Liver (tissue), 8 donors: ENCODE measurements at regions not wholly inside any gene's neighbourhood (a gene's known extent, or its start where the extent isn't known, plus 50 kb on each side); places are given as distances from the start of the nearest gene placed in this dataset.

ENCODE experiments used
- DNase-seq: peaks from one replicate; pipeline ENCODE4 v3.0.0-alpha.2; 2017; ENCODE audit warnings: low spot score
- H3K27ac ChIP-seq, 2 donors: one replicate each; pipeline ENCODE4 v1.7.0; 2013; ENCODE audit warnings: inconsistent platforms in 2 of 2, low read length in 2 of 2, control low read depth in 1 of 2, low read depth in 1 of 2, mild to moderate bottlenecking in 1 of 2
- H3K27me3 ChIP-seq, 4 donors: one replicate each; pipeline versions ENCODE4 v1.6.1 to v1.7.0; 2013; ENCODE audit warnings: low read length in 3 of 4, inconsistent platforms in 1 of 4, mild to moderate bottlenecking in 1 of 4, moderate library complexity in 1 of 4; ENCODE audit not compliant: control insufficient read depth in 4 of 4, insufficient read depth in 4 of 4
- H3K36me3 ChIP-seq, 4 donors: one replicate each; pipeline versions ENCODE4 v1.6.1 to v1.7.0; 2013; ENCODE audit warnings: low read length in 3 of 4, mild to moderate bottlenecking in 3 of 4, low read depth in 1 of 4, moderate library complexity in 1 of 4; ENCODE audit not compliant: control insufficient read depth in 4 of 4, insufficient read depth in 3 of 4
- H3K4me1 ChIP-seq, 4 donors: one replicate each; pipeline versions ENCODE4 v1.6.1 to v1.7.0; 2013; ENCODE audit warnings: low read length in 3 of 4, mild to moderate bottlenecking in 3 of 4, moderate library complexity in 1 of 4; ENCODE audit not compliant: control insufficient read depth in 4 of 4, insufficient read depth in 4 of 4
- H3K4me3 ChIP-seq, 3 donors: one replicate each; pipeline versions ENCODE4 v1.6.1 to v1.7.0; 2013; ENCODE audit warnings: low read length in 3 of 3, control low read depth in 1 of 3, low read depth in 1 of 3, mild to moderate bottlenecking in 1 of 3
- H3K9ac ChIP-seq, 2 donors: one replicate each; pipeline ENCODE4 v1.7.0; 2013; ENCODE audit warnings: low read length in 2 of 2, mild to moderate bottlenecking in 2 of 2, moderate library complexity in 2 of 2, control low read depth in 1 of 2, low read depth in 1 of 2
- H3K9me3 ChIP-seq, 4 donors: one replicate each; pipeline versions ENCODE4 v1.6.1 to v1.7.0; 2013; ENCODE audit warnings: low read length in 3 of 4; ENCODE audit not compliant: control insufficient read depth in 4 of 4
- EGR1 ChIP-seq, 2 donors: IDR thresholded peaks; 2 replicates each; pipeline ENCODE4 v1.6.1; 2016 to 2018; ENCODE audit warnings: antibody characterized with exemption in 2 of 2, low read depth in 2 of 2
- FOXA1 ChIP-seq: IDR thresholded peaks from 2 replicates; pipeline ENCODE4 v1.6.1; 2016; ENCODE audit warnings: antibody characterized with exemption
- FOXA2 ChIP-seq: IDR thresholded peaks from 2 replicates; pipeline ENCODE4 v1.6.1; 2016; ENCODE audit warnings: antibody characterized with exemption
- GABPA ChIP-seq, 2 donors: IDR thresholded peaks in 1 of 2; conservative IDR thresholded peaks in 1 of 2; 2 replicates each; pipeline ENCODE4 v1.6.1; 2016; ENCODE audit warnings: antibody characterized with exemption in 2 of 2, mild to moderate bottlenecking in 1 of 2, moderate library complexity in 1 of 2
- HNF4A ChIP-seq, 2 donors: conservative IDR thresholded peaks; 2 replicates each; pipeline ENCODE4 v1.6.1; 2016; ENCODE audit warnings: antibody characterized with exemption in 2 of 2, mild to moderate bottlenecking in 2 of 2
- HNF4G ChIP-seq: IDR thresholded peaks from 2 replicates; pipeline ENCODE4 v1.6.1; 2016; ENCODE audit warnings: antibody characterized with exemption
- JUND ChIP-seq, 2 donors: IDR thresholded peaks; 2 replicates each; pipeline ENCODE4 v1.6.1; 2016; ENCODE audit warnings: antibody characterized with exemption in 2 of 2
- NR2F2 ChIP-seq: IDR thresholded peaks from 2 replicates; pipeline ENCODE4 v1.6.1; 2016; ENCODE audit warnings: antibody characterized with exemption
- RAD21 ChIP-seq, 2 donors: IDR thresholded peaks; 2 replicates each; pipeline ENCODE4 v1.6.1; 2016; ENCODE audit warnings: antibody characterized with exemption in 2 of 2, mild to moderate bottlenecking in 2 of 2
- RXRA ChIP-seq, 2 donors: IDR thresholded peaks; 2 replicates each; pipeline ENCODE4 v1.6.1; 2017 to 2018; ENCODE audit warnings: antibody characterized with exemption in 2 of 2, mild to moderate bottlenecking in 1 of 2
- SP1 ChIP-seq: IDR thresholded peaks from 2 replicates; pipeline ENCODE4 v1.6.1; 2018; ENCODE audit warnings: antibody characterized with exemption, mild to moderate bottlenecking
- TAF1 ChIP-seq: conservative IDR thresholded peaks from 2 replicates; pipeline ENCODE4 v1.6.1; 2016; ENCODE audit warnings: antibody characterized with exemption, mild to moderate bottlenecking
- YY1 ChIP-seq: IDR thresholded peaks from 2 replicates; pipeline ENCODE4 v1.6.1; 2016; ENCODE audit warnings: antibody characterized with exemption, mild to moderate bottlenecking
- WGBS: extraction: QIAGEN DNeasy Blood & Tissue Kit; methylation state at CpG from one replicate; pipeline ENCODE4 v1.1.7; 2013; 5-methylcytosine and 5-hydroxymethylcytosine counted together
- TF ChIP-seq, protein P1 (sequence below): IDR thresholded peaks from 2 replicates; pipeline ENCODE4 v1.6.1; 2016; ENCODE audit warnings: antibody characterized with exemption, mild to moderate bottlenecking
- TF ChIP-seq, protein P2 (sequence below): IDR thresholded peaks from 2 replicates; pipeline ENCODE4 v1.6.1; 2016; ENCODE audit warnings: antibody characterized with exemption
- TF ChIP-seq, protein P3 (sequence below): fragments of 150-350 bp; IDR thresholded peaks from 2 replicates; pipeline ENCODE4 v1.5.1; 2017; ENCODE audit warnings: improper control_type of control experiment, low read depth, low read length; ENCODE audit not compliant: missing input control
- TF ChIP-seq, protein P4 (sequence below): IDR thresholded peaks from 2 replicates; pipeline ENCODE4 v1.6.1; 2016; ENCODE audit warnings: antibody characterized with exemption
- TF ChIP-seq, protein P5 (sequence below): IDR thresholded peaks from 2 replicates; pipeline ENCODE4 v1.6.1; 2016; ENCODE audit warnings: antibody characterized with exemption
- donor health status: healthy.
- donor health status: healthy.
- donor health status: healthy.
- donor health status: healthy.
- donor health status: healthy.

DNA sequence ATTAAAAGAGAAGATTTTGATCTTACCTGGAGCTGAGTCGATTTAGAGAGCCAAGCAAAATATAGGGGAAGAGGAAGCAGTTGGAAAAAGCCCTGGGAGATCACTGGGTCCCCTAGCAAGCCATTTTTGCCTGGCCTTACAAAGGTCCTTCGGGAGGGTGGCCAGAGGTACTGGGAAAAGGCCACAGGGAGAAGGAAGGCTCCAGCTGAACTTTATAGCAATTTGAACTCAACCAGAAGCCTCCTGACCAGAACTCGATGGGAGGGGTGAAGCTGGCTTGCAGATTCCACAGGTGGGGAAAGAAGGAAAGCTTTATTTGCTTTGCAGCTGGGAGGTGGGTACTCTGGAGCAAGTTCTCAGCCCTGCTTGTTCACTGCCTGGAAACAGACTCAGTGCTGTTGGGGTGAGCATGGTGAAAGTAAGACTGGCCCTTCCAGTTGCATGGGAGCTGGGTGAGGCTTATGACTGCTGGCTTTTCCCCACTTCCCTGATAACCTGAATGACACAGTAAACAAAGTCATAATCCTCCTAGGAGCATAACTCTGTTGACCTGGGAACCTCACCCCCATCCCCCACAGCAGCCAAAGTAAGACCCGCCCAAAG lies 855.8 kb downstream of the FSCB start:
- WGBS = 66% methylated on average over 4 of the region's 4 CpGs
- no peaks in the 10 kb centered on the region for H3K36me3 ChIP-seq
- H3K27me3 ChIP-seq = no peaks in the 10 kb centered on the region
- no peak overlapping the region for H3K4me3 ChIP-seq
- H3K9ac ChIP-seq = no peak overlapping the region
- TF ChIP-seq, protein P1, sequence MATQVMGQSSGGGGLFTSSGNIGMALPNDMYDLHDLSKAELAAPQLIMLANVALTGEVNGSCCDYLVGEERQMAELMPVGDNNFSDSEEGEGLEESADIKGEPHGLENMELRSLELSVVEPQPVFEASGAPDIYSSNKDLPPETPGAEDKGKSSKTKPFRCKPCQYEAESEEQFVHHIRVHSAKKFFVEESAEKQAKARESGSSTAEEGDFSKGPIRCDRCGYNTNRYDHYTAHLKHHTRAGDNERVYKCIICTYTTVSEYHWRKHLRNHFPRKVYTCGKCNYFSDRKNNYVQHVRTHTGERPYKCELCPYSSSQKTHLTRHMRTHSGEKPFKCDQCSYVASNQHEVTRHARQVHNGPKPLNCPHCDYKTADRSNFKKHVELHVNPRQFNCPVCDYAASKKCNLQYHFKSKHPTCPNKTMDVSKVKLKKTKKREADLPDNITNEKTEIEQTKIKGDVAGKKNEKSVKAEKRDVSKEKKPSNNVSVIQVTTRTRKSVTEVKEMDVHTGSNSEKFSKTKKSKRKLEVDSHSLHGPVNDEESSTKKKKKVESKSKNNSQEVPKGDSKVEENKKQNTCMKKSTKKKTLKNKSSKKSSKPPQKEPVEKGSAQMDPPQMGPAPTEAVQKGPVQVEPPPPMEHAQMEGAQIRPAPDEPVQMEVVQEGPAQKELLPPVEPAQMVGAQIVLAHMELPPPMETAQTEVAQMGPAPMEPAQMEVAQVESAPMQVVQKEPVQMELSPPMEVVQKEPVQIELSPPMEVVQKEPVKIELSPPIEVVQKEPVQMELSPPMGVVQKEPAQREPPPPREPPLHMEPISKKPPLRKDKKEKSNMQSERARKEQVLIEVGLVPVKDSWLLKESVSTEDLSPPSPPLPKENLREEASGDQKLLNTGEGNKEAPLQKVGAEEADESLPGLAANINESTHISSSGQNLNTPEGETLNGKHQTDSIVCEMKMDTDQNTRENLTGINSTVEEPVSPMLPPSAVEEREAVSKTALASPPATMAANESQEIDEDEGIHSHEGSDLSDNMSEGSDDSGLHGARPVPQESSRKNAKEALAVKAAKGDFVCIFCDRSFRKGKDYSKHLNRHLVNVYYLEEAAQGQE = no peak
- TF ChIP-seq RAD21 (IDR thresholded peaks at IDR 0.05) (no peak), YY1 (no peak), FOXA1 (no peak), RXRA (IDR thresholded peaks at IDR 0.05) (no peak), HNF4A (conservative IDR thresholded peaks at IDR 0.05) (no peak), TAF1 (no peak), FOXA2 (no peak), NR2F2 (no peak), HNF4G (no peak), SP1 (no peak), GABPA (IDR thresholded peaks at IDR 0.05 in 1 of 2, conservative IDR thresholded peaks at IDR 0.05 in 1 of 2) (no peak)
- TF ChIP-seq, protein P2, sequence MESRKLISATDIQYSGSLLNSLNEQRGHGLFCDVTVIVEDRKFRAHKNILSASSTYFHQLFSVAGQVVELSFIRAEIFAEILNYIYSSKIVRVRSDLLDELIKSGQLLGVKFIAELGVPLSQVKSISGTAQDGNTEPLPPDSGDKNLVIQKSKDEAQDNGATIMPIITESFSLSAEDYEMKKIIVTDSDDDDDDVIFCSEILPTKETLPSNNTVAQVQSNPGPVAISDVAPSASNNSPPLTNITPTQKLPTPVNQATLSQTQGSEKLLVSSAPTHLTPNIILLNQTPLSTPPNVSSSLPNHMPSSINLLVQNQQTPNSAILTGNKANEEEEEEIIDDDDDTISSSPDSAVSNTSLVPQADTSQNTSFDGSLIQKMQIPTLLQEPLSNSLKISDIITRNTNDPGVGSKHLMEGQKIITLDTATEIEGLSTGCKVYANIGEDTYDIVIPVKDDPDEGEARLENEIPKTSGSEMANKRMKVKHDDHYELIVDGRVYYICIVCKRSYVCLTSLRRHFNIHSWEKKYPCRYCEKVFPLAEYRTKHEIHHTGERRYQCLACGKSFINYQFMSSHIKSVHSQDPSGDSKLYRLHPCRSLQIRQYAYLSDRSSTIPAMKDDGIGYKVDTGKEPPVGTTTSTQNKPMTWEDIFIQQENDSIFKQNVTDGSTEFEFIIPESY = no peak
- TF ChIP-seq, protein P3, sequence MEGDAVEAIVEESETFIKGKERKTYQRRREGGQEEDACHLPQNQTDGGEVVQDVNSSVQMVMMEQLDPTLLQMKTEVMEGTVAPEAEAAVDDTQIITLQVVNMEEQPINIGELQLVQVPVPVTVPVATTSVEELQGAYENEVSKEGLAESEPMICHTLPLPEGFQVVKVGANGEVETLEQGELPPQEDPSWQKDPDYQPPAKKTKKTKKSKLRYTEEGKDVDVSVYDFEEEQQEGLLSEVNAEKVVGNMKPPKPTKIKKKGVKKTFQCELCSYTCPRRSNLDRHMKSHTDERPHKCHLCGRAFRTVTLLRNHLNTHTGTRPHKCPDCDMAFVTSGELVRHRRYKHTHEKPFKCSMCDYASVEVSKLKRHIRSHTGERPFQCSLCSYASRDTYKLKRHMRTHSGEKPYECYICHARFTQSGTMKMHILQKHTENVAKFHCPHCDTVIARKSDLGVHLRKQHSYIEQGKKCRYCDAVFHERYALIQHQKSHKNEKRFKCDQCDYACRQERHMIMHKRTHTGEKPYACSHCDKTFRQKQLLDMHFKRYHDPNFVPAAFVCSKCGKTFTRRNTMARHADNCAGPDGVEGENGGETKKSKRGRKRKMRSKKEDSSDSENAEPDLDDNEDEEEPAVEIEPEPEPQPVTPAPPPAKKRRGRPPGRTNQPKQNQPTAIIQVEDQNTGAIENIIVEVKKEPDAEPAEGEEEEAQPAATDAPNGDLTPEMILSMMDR = no peak
- TF ChIP-seq, protein P4, sequence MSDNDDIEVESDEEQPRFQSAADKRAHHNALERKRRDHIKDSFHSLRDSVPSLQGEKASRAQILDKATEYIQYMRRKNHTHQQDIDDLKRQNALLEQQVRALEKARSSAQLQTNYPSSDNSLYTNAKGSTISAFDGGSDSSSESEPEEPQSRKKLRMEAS = no peak
- TF ChIP-seq, protein P5, sequence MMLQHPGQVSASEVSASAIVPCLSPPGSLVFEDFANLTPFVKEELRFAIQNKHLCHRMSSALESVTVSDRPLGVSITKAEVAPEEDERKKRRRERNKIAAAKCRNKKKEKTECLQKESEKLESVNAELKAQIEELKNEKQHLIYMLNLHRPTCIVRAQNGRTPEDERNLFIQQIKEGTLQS = no peak
- no peak overlapping the region for H3K27ac ChIP-seq
- no peak for DNase-seq
- no peaks in the 10 kb centered on the region for H3K4me1 ChIP-seq
- H3K9me3 ChIP-seq = no peaks in the 10 kb centered on the region

DNA sequence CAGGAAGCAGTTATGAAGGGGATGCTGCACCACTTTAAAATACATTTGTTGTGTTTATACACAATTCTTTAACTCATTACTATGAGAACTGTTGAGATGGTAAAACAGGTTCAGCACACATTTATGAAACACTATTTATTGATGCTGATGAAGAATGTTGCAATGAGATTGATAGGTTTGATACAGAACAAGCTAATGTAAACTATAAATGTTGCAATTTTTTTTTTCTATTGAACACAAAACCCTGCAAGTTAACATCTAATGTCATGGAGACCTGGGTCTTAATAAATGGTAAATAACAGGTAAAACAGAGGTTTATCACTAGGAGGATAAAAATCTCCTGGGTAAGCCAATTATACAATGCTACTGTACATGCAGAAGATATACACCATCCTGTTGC lies 857.6 kb downstream of the FSCB start:
- Histone ChIP-seq H3K4me3 (no peak overlapping the region), H3K27me3 (no peaks in the 10 kb centered on the region), H3K36me3 (no peaks in the 10 kb centered on the region), H3K27ac (no peak overlapping the region), H3K4me1 (no peaks in the 10 kb centered on the region), H3K9me3 (no peaks in the 10 kb centered on the region), H3K9ac (no peak overlapping the region)
- TF ChIP-seq SP1 = no peak
- TF ChIP-seq EGR1 (IDR thresholded peaks at IDR 0.05; ENCODE audit: low read depth in 2 of 2) = no peak
- no peak for TF ChIP-seq NR2F2
- TF ChIP-seq JUND (IDR thresholded peaks at IDR 0.05) = no peak
- no peak for TF ChIP-seq RXRA (IDR thresholded peaks at IDR 0.05)
- TF ChIP-seq, protein P4 = no peak
- DNase-seq = no peak
